ENCODE measurements at regions not wholly inside any gene's neighbourhood (a gene's known extent, or its start where the extent isn't known, plus 50 kb on each side); places are given as distances from the start of the nearest gene placed in this dataset.

DNA sequence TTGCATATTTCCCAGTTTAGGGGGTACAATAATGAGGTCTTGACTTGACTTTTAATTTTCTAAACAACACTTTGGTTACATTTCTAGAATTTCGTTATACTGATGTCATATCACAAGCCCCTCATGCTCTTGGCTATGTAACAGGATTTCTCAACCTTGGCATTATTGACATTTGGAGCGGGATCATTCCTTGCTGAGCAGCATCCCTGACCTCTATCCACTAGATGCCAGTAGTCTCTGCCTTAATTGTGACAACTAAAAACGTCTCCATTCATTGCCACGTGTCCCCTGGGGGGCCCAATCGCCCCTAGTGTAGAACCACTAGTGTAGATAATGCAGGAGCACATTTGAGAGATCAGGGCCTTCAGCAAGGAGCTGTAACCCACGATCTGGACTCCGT lies 234.2 kb upstream of the MID1 start:
- no peak for DNase-seq
- Histone ChIP-seq H3K36me3 (no peaks in the 10 kb centered on the region), H3K4me1 (no peaks in the 10 kb centered on the region), H3K4me3 (no peak overlapping the region), H3K27ac (no peak overlapping the region), H3K9me3 (no peaks in the 10 kb centered on the region), H3K27me3 (no peaks in the 10 kb centered on the region)
- TF ChIP-seq POLR2A (IDR thresholded peaks at IDR 0.05), result no peak
- TF ChIP-seq CTCF (IDR thresholded peaks at IDR 0.05), result no peak
- WGBS, 2 donors, result 46 to 63% methylated on average over 5 to 6 of the region's 7 CpGs
- intact Hi-C loops (cut with DNase I), result no loop called here

- WGBS, 2 donors, result 56 to 61% methylated on average over 2 of the region's 2 CpGs
- Histone ChIP-seq H3K9me3 (peaks cover 0 to 3% (median 0%) of the 10 kb centered on the region in 3 donors), H3K4me1 (no peaks in the 10 kb centered on the region), H3K36me3 (no peaks in the 10 kb centered on the region), H3K27me3 (no peaks in the 10 kb centered on the region), H3K27ac (no peak overlapping the region), H3K4me3 (no peak overlapping the region)
- intact Hi-C loops (cut with DNase I), result no loop called here
- TF ChIP-seq CTCF (IDR thresholded peaks at IDR 0.05) (no peak), POLR2A (IDR thresholded peaks at IDR 0.05) (no peak)
- no peak for DNase-seq
Observed at GRCh38 chrX:10855845-10856244, 235.5 kb upstream of the MID1 start.

GRCh38 chrX:10856797-10857196 lies 236.4 kb upstream of the MID1 start:
- intact Hi-C loops (cut with DNase I), result no loop called here
- TF ChIP-seq POLR2A (IDR thresholded peaks at IDR 0.05) (no peak), CTCF (IDR thresholded peaks at IDR 0.05) (no peak)
- Histone ChIP-seq H3K4me1 (no peaks in the 10 kb centered on the region), H3K4me3 (no peak overlapping the region), H3K27me3 (no peaks in the 10 kb centered on the region), H3K27ac (no peak overlapping the region), H3K9me3 (peaks cover 0 to 4% (median 0%) of the 10 kb centered on the region in 3 donors), H3K36me3 (no peaks in the 10 kb centered on the region)
- no peak for DNase-seq
- 59 to 83% methylated on average over 7 of the region's 7 CpGs for WGBS, 2 donors

DNA sequence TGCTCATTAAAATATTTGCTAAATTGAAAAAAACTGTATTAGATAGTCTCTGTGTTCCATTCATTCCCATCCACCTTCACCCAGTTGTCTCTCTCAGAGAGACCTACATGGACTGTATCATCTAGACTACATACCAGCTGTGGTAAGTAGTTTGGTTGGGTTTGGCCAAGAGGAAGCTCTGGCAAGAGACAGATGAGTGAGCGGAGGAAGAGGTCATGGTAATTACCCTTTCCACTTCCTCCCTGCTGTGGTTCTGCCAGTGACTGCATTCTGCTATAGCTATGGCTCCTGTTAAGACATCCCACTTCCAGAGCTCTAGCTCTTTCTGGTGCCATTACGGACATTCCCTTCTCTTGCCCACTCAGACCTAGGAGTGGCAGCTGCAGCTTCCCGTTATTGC lies 239.0 kb upstream of the MID1 start:
- TF ChIP-seq POLR2A (IDR thresholded peaks at IDR 0.05), result no peak
- TF ChIP-seq CTCF (IDR thresholded peaks at IDR 0.05), result no peak
- no peak overlapping the region for H3K27ac ChIP-seq
- no peak overlapping the region for H3K4me3 ChIP-seq
- 72 to 75% methylated on average over 2 to 3 of the region's 3 CpGs for WGBS, 2 donors
- H3K27me3 ChIP-seq, result no peaks in the 10 kb centered on the region
- H3K9me3 ChIP-seq, result peaks cover 0 to 4% (median 0%) of the 10 kb centered on the region in 3 donors
- H3K36me3 ChIP-seq, result no peaks in the 10 kb centered on the region
- no peak for DNase-seq
- intact Hi-C loops (cut with DNase I), result no loop called here
- H3K4me1 ChIP-seq, result no peaks in the 10 kb centered on the region

DNA sequence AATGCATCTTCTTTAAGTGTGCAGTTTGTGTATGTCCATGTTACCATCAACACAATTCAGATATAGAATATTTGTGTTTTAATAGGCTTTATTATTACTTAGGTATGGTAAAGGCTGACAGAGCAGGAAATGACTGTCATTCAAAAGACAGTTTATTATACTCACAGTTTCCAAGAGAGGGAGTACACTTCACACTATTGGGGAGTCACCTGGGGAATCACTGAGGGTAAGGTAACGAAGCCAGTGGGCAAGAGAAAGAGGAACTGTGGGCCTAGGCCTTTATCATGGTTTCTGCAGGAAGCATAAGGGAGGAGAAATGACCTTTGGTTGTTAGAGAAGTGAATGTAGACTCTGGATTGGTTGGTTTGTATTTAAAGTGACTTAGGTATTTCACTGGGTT lies 235.1 kb upstream of the HCCS start:
- H3K4me3 ChIP-seq, result no peak overlapping the region
- WGBS, 2 donors, result 60 to 65% methylated on average over 1 of the region's 1 CpG
- no peaks in the 10 kb centered on the region for H3K4me1 ChIP-seq
- no peak for DNase-seq
- H3K9me3 ChIP-seq, result no peaks in the 10 kb centered on the region
- intact Hi-C loops (cut with DNase I), result no loop called here
- no peak overlapping the region for H3K27ac ChIP-seq
- no peak for TF ChIP-seq CTCF (IDR thresholded peaks at IDR 0.05)
- no peak for TF ChIP-seq POLR2A (IDR thresholded peaks at IDR 0.05)
- H3K36me3 ChIP-seq, result no peaks in the 10 kb centered on the region
- H3K27me3 ChIP-seq, result no peaks in the 10 kb centered on the region

All from esophagus squamous epithelium (tissue), 5 donors.